ENCODE measurements at regions not wholly inside any gene's neighbourhood (a gene's known extent, or its start where the extent isn't known, plus 50 kb on each side); places are given as distances from the start of the nearest gene placed in this dataset.
A peak's percentile ranks its signal among the peaks of the same experiment; 100 is the strongest.

- no peak for DNase-seq (ENCODE audit: low spot score)
Measured at GRCh38 chr5:97842687-97843086, 659.6 kb upstream of the RIOK2 start.

GRCh38 chr5:97844797-97845196 is 661.8 kb upstream of the RIOK2 start:
- no peak for DNase-seq (ENCODE audit: low spot score)

GRCh38 chr5:97846643-97847042 is 663.6 kb upstream of the RIOK2 start:
- no peak for DNase-seq (ENCODE audit: low spot score)

GRCh38 chr5:97847920-97848631 is 665.0 kb upstream of the RIOK2 start:
- no peak for DNase-seq (ENCODE audit: low spot score)

GRCh38 chr5:97851036-97851435 is 668.0 kb upstream of the RIOK2 start:
- no peak for DNase-seq (ENCODE audit: low spot score)

GRCh38 chr5:97854871-97855762 is 672.1 kb upstream of the RIOK2 start:
- no peak for DNase-seq (ENCODE audit: low spot score)

GRCh38 chr5:97874491-97874890 is 691.4 kb upstream of the RIOK2 start:
- DNase-seq (ENCODE audit: low spot score), result no peak

GRCh38 chr5:97876272-97876671 is 693.2 kb upstream of the RIOK2 start:
- DNase-seq (ENCODE audit: low spot score), result no peak

GRCh38 chr5:97877588-97877987 is 694.5 kb upstream of the RIOK2 start:
- no peak for DNase-seq (ENCODE audit: low spot score)

GRCh38 chr5:97888439-97888838 is 705.4 kb upstream of the RIOK2 start:
- no peak for DNase-seq (ENCODE audit: low spot score)

- DNase-seq (ENCODE audit: low spot score), result no peak
Measured at GRCh38 chr5:97891971-97892370, 708.9 kb upstream of the RIOK2 start.

- DNase-seq (ENCODE audit: low spot score), result no peak
Measured at GRCh38 chr5:97903742-97904141, 720.7 kb upstream of the RIOK2 start.

- DNase-seq (ENCODE audit: low spot score), result no peak
Measured at GRCh38 chr5:97906135-97906534, 723.1 kb upstream of the RIOK2 start.

- DNase-seq (ENCODE audit: low spot score), result no peak
Measured at GRCh38 chr5:97907646-97908400, 724.8 kb upstream of the RIOK2 start.

GRCh38 chr5:97909541-97909940 is 726.5 kb upstream of the RIOK2 start:
- peak; percentile 22 for DNase-seq (ENCODE audit: low spot score)

GRCh38 chr5:97914483-97914882 is 731.4 kb upstream of the RIOK2 start:
- no peak for DNase-seq (ENCODE audit: low spot score)

GRCh38 chr5:97915106-97915505 is 732.1 kb upstream of the RIOK2 start:
- no peak for DNase-seq (ENCODE audit: low spot score)

- DNase-seq (ENCODE audit: low spot score), result no peak
Measured at GRCh38 chr5:97918057-97918456, 735.0 kb upstream of the RIOK2 start.

- DNase-seq (ENCODE audit: low spot score), result no peak
Measured at GRCh38 chr5:97918620-97919019, 735.6 kb upstream of the RIOK2 start.

GRCh38 chr5:97919719-97920118 is 736.7 kb upstream of the RIOK2 start:
- DNase-seq (ENCODE audit: low spot score), result no peak

- DNase-seq (ENCODE audit: low spot score), result no peak
Measured at GRCh38 chr5:97922776-97923175, 739.7 kb upstream of the RIOK2 start.

GRCh38 chr5:97923496-97923895 is 740.4 kb upstream of the RIOK2 start:
- no peak for DNase-seq (ENCODE audit: low spot score)

- DNase-seq (ENCODE audit: low spot score), result no peak
Measured at GRCh38 chr5:97923997-97924396, 741.0 kb upstream of the RIOK2 start.

All from RKO (cell line).